ENCODE measurements at regions not wholly inside any gene's neighbourhood (a gene's known extent, or its start where the extent isn't known, plus 50 kb on each side); places are given as distances from the start of the nearest gene placed in this dataset.

DNA sequence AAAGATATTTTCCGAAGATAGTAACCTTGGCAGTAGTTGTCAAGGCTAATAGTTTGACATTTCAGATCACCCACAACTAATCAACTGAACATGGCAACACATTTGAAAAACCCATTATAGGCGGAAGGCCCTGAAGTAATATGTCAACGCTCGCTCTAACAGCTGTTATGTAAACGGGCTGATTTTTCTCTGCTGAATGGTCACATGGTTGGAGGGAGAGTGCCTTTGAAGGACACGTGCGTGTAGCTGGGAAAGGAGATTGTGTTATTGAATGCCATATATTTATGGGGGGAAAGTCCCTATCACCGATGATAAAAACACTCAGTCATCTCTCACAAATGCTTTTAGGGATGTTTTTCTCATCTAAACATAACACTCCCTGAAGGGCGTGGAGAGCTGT is 160.0 kb upstream of the RALGAPA2 start:
- no TSS peak for BruUV-seq (replicated peaks)
- ChIA-PET CTCF (ENCODE audit: low intra/inter-chr PET ratio) (no interaction called here), POLR2A (no interaction called here)
- H3K9ac ChIP-seq (ENCODE audit: insufficient read depth in 1 of 2, low read depth in 2 of 2, low read length in 2 of 2), result no peak overlapping the region
- no peak overlapping the region for H3K4me2 ChIP-seq (ENCODE audit: insufficient read depth, low read length)
- H3K27ac ChIP-seq (ENCODE audit: extremely low read depth, low read depth, low read length), result no peak overlapping the region
- no peaks in the 10 kb centered on the region for H3K79me2 ChIP-seq (ENCODE audit: control insufficient read depth, insufficient read depth, low read length)
- no peak for DNase-seq (ENCODE audit: extremely low read depth in 1 of 4, low spot score in 3 of 4)
- no peaks in the 10 kb centered on the region for H3K9me1 ChIP-seq (ENCODE audit: control insufficient read depth, insufficient read depth, low read length)
- no peak overlapping the region for H2AFZ ChIP-seq (ENCODE audit: low read depth, low read length)
- FAIRE-seq, result no peak
- no peak overlapping the region for H3K4me3 ChIP-seq
- no peaks in the 10 kb centered on the region for H3K4me1 ChIP-seq (replicated peaks in 1 of 2; ENCODE audit: control insufficient read depth in 2 of 2, insufficient read depth in 2 of 2, low read length in 2 of 2)
- H3K36me3 ChIP-seq (ENCODE audit: control insufficient read depth, insufficient read depth, low read length), result no peaks in the 10 kb centered on the region
- WGBS (ENCODE audit: insufficient coverage, low coverage, missing lambda C conversion rate), result 1% methylated on average over 9 of the region's 9 CpGs
- no peaks in the 10 kb centered on the region for H3K9me3 ChIP-seq (replicated peaks; ENCODE audit: control insufficient read depth, insufficient read depth, low read depth, low read length)
- peaks cover 0 to 5% of the 10 kb centered on the region in 2 experiments; a peak in 3 of 5 replicates for H3K27me3 ChIP-seq (ENCODE audit: control insufficient read depth in 2 of 2, insufficient read depth in 2 of 2, low read length in 2 of 2)
- H4K20me1 ChIP-seq (replicated peaks; ENCODE audit: control insufficient read depth, insufficient read depth, low read length), result no peaks in the 10 kb centered on the region
- ATAC-seq, result no peak
- in situ Hi-C loops (cut with MboI), result no loop called here
- intact Hi-C loops (cut with micrococcal nuclease), result no loop called here
- TF ChIP-seq ZNF280B (CRISPR knock-in tag; IDR thresholded peaks at IDR 0.05), result no peak
- TF ChIP-seq, protein P1, sequence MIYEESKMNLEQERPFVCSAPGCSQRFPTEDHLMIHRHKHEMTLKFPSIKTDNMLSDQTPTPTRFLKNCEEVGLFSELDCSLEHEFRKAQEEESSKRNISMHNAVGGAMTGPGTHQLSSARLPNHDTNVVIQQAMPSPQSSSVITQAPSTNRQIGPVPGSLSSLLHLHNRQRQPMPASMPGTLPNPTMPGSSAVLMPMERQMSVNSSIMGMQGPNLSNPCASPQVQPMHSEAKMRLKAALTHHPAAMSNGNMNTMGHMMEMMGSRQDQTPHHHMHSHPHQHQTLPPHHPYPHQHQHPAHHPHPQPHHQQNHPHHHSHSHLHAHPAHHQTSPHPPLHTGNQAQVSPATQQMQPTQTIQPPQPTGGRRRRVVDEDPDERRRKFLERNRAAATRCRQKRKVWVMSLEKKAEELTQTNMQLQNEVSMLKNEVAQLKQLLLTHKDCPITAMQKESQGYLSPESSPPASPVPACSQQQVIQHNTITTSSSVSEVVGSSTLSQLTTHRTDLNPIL (CRISPR knock-in tag; IDR thresholded peaks at IDR 0.05), result no peak
- TF ChIP-seq SRF (CRISPR knock-in tag; IDR thresholded peaks at IDR 0.05), result no peak
- no peak for TF ChIP-seq ZBED1 (IDR thresholded peaks at IDR 0.05)
- TF ChIP-seq RFX7 (CRISPR knock-in tag; IDR thresholded peaks at IDR 0.05), result no peak
- no peak for TF ChIP-seq NFIC (IDR thresholded peaks at IDR 0.05)
- no peak for TF ChIP-seq SAFB2 (IDR thresholded peaks at IDR 0.05; ENCODE audit: borderline replicate concordance, low read depth, low read length, severe bottlenecking)
- TF ChIP-seq ZSCAN32 (CRISPR knock-in tag; IDR thresholded peaks at IDR 0.05), result no peak
- no peak for TF ChIP-seq PYGO2 (tag; IDR thresholded peaks at IDR 0.05)
- no peak for TF ChIP-seq ZNF431 (CRISPR knock-in tag; IDR thresholded peaks at IDR 0.05)
- no peak for TF ChIP-seq ZEB2 (IDR thresholded peaks at IDR 0.05)
- no peak for TF ChIP-seq IFI16 (CRISPR knock-in tag; IDR thresholded peaks at IDR 0.05)

All from K562 (cell line).